ENCODE measurements at regions not wholly inside any gene's neighbourhood (a gene's known extent, or its start where the extent isn't known, plus 50 kb on each side); places are given as distances from the start of the nearest gene placed in this dataset.

GRCh38 chr12:115411121-115411520 lies 727.1 kb upstream of the TBX3 start:
- TF ChIP-seq CTCF (IDR thresholded peaks at IDR 0.05 in 4 of 5, conservative IDR thresholded peaks at IDR 0.05 in 1 of 5) (no peak), POLR2A (IDR thresholded peaks at IDR 0.05) (no peak)

All from gastrocnemius medialis (tissue), 4 donors.